SK-N-SH treated with all-trans-retinoic acid at 6 μM for 48 hours (cell line): ENCODE measurements at regions not wholly inside any gene's neighbourhood (a gene's known extent, or its start where the extent isn't known, plus 50 kb on each side); places are given as distances from the start of the nearest gene placed in this dataset.

Experiments
- ATAC-seq: fragments of 200-7000 bp; cut with Tn5 transposase; 3 replicates; pipeline ENCODE4 v1.9.1; 2020; ENCODE audit warnings: mild to moderate bottlenecking, moderate library complexity
- BACH2 ChIP-seq: fragments of 250-450 bp; sonication (Bioruptor Pico); IDR thresholded peaks from 2 replicates; pipeline ENCODE4 v1.9.0; 2021; ENCODE audit warnings: mild to moderate bottlenecking, borderline replicate concordance
- CSDC2 ChIP-seq: fragments of 250-450 bp; sonication (Bioruptor Pico); IDR thresholded peaks from 2 replicates; pipeline ENCODE4 v1.5.0; 2020; ENCODE audit warnings: mild to moderate bottlenecking, moderate library complexity
- ESRRG ChIP-seq: fragments of 250-450 bp; sonication (Bioruptor Pico); IDR thresholded peaks from 2 replicates; pipeline ENCODE4 v1.6.1; 2021; ENCODE audit warnings: mild to moderate bottlenecking
- GLIS3 ChIP-seq: fragments of 250-450 bp; sonication (Bioruptor Pico); IDR thresholded peaks from 2 replicates; pipeline ENCODE4 v1.5.0; 2020; ENCODE audit warnings: mild to moderate bottlenecking, moderate library complexity
- ISL1 ChIP-seq: fragments of 250-450 bp; sonication (Bioruptor Pico); IDR thresholded peaks from 2 replicates; pipeline ENCODE4 v2.1.2; 2022; ENCODE audit warnings: mild to moderate bottlenecking, moderate library complexity
- OSR1 ChIP-seq: fragments of 250-450 bp; sonication (Bioruptor Pico); IDR thresholded peaks from 2 replicates; pipeline ENCODE4 v1.8.0; 2022; ENCODE audit warnings: moderate library complexity, mild to moderate bottlenecking, inconsistent platforms
- PPARA ChIP-seq: fragments of 250-450 bp; sonication (Bioruptor Pico); IDR thresholded peaks from 2 replicates; pipeline ENCODE4 v1.5.0; 2020; ENCODE audit warnings: mild to moderate bottlenecking, borderline replicate concordance
- SNAI2 ChIP-seq: fragments of 250-450 bp; sonication (Bioruptor Pico); IDR thresholded peaks from 2 replicates; pipeline ENCODE4 v1.5.0; 2020; ENCODE audit warnings: mild to moderate bottlenecking, moderate library complexity
- TCF4 ChIP-seq: fragments of 250-450 bp; sonication (Bioruptor Pico); IDR thresholded peaks from 2 replicates; pipeline ENCODE4 v1.8.0; 2021; ENCODE audit warnings: mild to moderate bottlenecking, moderate library complexity, borderline replicate concordance
- TOX ChIP-seq: fragments of 250-450 bp; sonication (Bioruptor Pico); IDR thresholded peaks from 2 replicates; pipeline ENCODE4 v1.8.0; 2021; ENCODE audit warnings: mild to moderate bottlenecking, moderate library complexity, borderline replicate concordance
- TSHZ2 ChIP-seq: fragments of 250-450 bp; sonication (Bioruptor Pico); IDR thresholded peaks from 2 replicates; pipeline ENCODE4 v1.5.0; 2020; ENCODE audit warnings: mild to moderate bottlenecking, moderate library complexity
- ZC3H10 ChIP-seq: fragments of 250-450 bp; sonication (Bioruptor Pico); IDR thresholded peaks from 2 replicates; pipeline ENCODE4 v1.5.1; 2021; ENCODE audit warnings: mild to moderate bottlenecking, moderate library complexity
- ZFP3 ChIP-seq: fragments of 250-450 bp; sonication (Bioruptor Pico); IDR thresholded peaks from 2 replicates; pipeline ENCODE4 v1.5.0; 2020; ENCODE audit warnings: mild to moderate bottlenecking, moderate library complexity
- ZFP30 ChIP-seq: fragments of 450-650 bp; formaldehyde crosslinking; IDR thresholded peaks from 2 replicates; pipeline ENCODE4 v1.5.0; 2022; ENCODE audit warnings: mild to moderate bottlenecking, moderate library complexity
- ZNF565 ChIP-seq: fragments of 450-650 bp; formaldehyde crosslinking; conservative IDR thresholded peaks from 2 replicates; pipeline ENCODE4 v1.5.0; 2020; ENCODE audit warnings: low read depth, mild to moderate bottlenecking, moderate library complexity
- ZNF70 ChIP-seq: fragments of 450-650 bp; formaldehyde crosslinking; IDR thresholded peaks from 2 replicates; pipeline ENCODE4 v1.5.0; 2020; ENCODE audit warnings: mild to moderate bottlenecking, moderate library complexity
- ZNF8 ChIP-seq: fragments of 450-650 bp; formaldehyde crosslinking; IDR thresholded peaks from 2 replicates; pipeline ENCODE4 v1.5.0; 2020; ENCODE audit warnings: mild to moderate bottlenecking, moderate library complexity
- TF ChIP-seq, protein P1 (sequence below): fragments of 250-450 bp; sonication (Bioruptor Pico); IDR thresholded peaks from 2 replicates; pipeline ENCODE4 v1.8.0; 2020; ENCODE audit warnings: mild to moderate bottlenecking, moderate library complexity, borderline replicate concordance
- TF ChIP-seq, protein P2 (sequence below): fragments of 250-450 bp; sonication (Bioruptor Pico); IDR thresholded peaks from 2 replicates; pipeline ENCODE4 v1.8.0; 2021; ENCODE audit warnings: low read depth, mild to moderate bottlenecking, moderate library complexity, borderline replicate concordance
- TF ChIP-seq, protein P3 (sequence below): fragments of 250-450 bp; sonication (Bioruptor Pico); IDR thresholded peaks from 2 replicates; pipeline ENCODE4 v1.5.1; 2021; ENCODE audit warnings: mild to moderate bottlenecking, moderate library complexity

- TF ChIP-seq ZNF8 (CRISPR knock-in tag) (no peak), ZFP30 (CRISPR knock-in tag) (no peak), ESRRG (CRISPR knock-in tag) (no peak), TSHZ2 (CRISPR knock-in tag) (no peak), ZNF565 (no peak), GLIS3 (CRISPR knock-in tag) (no peak), CSDC2 (no peak), TOX (no peak), ZNF70 (CRISPR knock-in tag) (no peak), SNAI2 (no peak), ZC3H10 (CRISPR knock-in tag) (no peak), BACH2 (no peak), OSR1 (CRISPR knock-in tag) (no peak)
- TF ChIP-seq, protein P1, sequence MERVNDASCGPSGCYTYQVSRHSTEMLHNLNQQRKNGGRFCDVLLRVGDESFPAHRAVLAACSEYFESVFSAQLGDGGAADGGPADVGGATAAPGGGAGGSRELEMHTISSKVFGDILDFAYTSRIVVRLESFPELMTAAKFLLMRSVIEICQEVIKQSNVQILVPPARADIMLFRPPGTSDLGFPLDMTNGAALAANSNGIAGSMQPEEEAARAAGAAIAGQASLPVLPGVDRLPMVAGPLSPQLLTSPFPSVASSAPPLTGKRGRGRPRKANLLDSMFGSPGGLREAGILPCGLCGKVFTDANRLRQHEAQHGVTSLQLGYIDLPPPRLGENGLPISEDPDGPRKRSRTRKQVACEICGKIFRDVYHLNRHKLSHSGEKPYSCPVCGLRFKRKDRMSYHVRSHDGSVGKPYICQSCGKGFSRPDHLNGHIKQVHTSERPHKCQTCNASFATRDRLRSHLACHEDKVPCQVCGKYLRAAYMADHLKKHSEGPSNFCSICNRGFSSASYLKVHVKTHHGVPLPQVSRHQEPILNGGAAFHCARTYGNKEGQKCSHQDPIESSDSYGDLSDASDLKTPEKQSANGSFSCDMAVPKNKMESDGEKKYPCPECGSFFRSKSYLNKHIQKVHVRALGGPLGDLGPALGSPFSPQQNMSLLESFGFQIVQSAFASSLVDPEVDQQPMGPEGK (CRISPR knock-in tag): no peak
- TF ChIP-seq, protein P2, sequence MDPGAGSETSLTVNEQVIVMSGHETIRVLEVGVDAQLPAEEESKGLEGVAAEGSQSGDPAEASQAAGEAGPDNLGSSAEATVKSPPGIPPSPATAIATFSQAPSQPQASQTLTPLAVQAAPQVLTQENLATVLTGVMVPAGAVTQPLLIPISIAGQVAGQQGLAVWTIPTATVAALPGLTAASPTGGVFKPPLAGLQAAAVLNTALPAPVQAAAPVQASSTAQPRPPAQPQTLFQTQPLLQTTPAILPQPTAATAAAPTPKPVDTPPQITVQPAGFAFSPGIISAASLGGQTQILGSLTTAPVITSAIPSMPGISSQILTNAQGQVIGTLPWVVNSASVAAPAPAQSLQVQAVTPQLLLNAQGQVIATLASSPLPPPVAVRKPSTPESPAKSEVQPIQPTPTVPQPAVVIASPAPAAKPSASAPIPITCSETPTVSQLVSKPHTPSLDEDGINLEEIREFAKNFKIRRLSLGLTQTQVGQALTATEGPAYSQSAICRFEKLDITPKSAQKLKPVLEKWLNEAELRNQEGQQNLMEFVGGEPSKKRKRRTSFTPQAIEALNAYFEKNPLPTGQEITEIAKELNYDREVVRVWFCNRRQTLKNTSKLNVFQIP (CRISPR knock-in tag): no peak
- ATAC-seq: no peak
Measured at GRCh38 chr3:64827019-64827418, 139.2 kb upstream of the ADAMTS9 start.

DNA sequence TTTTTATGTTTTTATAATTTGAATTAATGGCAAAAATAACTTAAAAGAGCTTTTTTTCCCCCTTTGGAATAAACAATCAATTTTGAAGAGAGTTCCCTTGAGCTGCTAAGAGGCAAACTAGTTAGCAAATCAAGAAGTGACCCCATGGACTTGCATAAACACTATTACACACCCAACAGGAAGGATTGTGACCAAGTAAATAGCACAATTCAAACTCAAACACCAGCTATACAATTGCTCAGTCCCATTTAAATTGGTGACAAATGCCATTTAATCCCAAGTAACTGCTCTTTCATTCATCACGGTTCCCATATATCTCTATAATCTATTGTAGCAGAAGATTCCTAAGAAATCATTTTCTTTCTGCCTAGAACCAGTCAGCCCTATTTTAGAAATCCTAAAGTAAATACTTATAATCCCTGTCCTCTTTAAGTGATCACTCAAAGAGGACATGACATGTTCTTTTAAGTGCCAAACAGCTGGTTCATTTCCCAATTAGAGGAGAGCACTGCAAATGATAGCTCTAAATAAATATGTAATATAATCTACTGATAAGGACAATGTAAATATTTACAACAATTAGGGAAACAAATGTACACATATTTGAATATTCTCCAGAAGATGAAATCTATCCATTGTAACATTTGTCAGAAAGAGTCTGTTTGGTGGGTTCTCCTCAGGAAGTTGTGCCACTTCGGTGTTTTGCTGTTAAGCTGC, 137.8 kb upstream of the ADAMTS9 start:
- no peak for ATAC-seq
- no peak for TF ChIP-seq TOX
- TF ChIP-seq ZC3H10 (CRISPR knock-in tag): no peak
- TF ChIP-seq PPARA (CRISPR knock-in tag): no peak
- TF ChIP-seq OSR1 (CRISPR knock-in tag): no peak
- no peak for TF ChIP-seq ZNF8 (CRISPR knock-in tag)
- TF ChIP-seq, protein P3, sequence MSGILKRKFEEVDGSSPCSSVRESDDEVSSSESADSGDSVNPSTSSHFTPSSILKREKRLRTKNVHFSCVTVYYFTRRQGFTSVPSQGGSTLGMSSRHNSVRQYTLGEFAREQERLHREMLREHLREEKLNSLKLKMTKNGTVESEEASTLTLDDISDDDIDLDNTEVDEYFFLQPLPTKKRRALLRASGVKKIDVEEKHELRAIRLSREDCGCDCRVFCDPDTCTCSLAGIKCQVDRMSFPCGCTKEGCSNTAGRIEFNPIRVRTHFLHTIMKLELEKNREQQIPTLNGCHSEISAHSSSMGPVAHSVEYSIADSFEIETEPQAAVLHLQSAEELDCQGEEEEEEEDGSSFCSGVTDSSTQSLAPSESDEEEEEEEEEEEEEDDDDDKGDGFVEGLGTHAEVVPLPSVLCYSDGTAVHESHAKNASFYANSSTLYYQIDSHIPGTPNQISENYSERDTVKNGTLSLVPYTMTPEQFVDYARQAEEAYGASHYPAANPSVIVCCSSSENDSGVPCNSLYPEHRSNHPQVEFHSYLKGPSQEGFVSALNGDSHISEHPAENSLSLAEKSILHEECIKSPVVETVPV (CRISPR knock-in tag): no peak
- no peak for TF ChIP-seq TCF4 (CRISPR knock-in tag)
- no peak for TF ChIP-seq ISL1 (CRISPR knock-in tag)
- no peak for TF ChIP-seq GLIS3 (CRISPR knock-in tag)
- TF ChIP-seq CSDC2: no peak
- no peak for TF ChIP-seq ZFP3
- TF ChIP-seq ZNF70 (CRISPR knock-in tag): no peak
- no peak for TF ChIP-seq TSHZ2 (CRISPR knock-in tag)
- TF ChIP-seq ZFP30 (CRISPR knock-in tag): no peak
- TF ChIP-seq, all 23 proteins: peak for 0
